IPS DF 19.7 (cell line): ENCODE measurements at regions not wholly inside any gene's neighbourhood (a gene's known extent, or its start where the extent isn't known, plus 50 kb on each side); places are given as distances from the start of the nearest gene placed in this dataset.

Experiments
- DNase-seq: peaks from one replicate; pipeline ENCODE4 v3.0.0-alpha.2; 2013; ENCODE audit warnings: low read depth, low spot score

DNA sequence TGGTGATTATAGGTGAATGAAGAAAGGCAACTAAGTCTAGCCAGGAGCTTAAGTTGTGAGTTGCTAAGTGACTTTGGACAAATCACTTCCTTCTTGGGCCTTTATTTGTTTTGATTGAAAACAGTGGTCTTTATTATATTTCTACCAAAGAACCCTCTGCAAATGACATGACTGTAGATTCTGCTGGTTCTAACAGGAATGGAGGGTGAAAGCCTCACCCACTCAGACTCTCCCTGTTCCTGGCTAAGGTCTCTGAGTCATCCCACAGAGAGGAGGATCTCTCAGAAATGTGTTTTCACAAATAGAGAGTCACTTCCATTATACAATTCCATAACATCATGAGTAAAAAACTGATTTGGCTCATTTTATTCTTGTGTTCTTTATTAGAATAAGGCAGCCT, 583.9 kb upstream of the LRRC4C start:
- DNase-seq = no peak

DNA sequence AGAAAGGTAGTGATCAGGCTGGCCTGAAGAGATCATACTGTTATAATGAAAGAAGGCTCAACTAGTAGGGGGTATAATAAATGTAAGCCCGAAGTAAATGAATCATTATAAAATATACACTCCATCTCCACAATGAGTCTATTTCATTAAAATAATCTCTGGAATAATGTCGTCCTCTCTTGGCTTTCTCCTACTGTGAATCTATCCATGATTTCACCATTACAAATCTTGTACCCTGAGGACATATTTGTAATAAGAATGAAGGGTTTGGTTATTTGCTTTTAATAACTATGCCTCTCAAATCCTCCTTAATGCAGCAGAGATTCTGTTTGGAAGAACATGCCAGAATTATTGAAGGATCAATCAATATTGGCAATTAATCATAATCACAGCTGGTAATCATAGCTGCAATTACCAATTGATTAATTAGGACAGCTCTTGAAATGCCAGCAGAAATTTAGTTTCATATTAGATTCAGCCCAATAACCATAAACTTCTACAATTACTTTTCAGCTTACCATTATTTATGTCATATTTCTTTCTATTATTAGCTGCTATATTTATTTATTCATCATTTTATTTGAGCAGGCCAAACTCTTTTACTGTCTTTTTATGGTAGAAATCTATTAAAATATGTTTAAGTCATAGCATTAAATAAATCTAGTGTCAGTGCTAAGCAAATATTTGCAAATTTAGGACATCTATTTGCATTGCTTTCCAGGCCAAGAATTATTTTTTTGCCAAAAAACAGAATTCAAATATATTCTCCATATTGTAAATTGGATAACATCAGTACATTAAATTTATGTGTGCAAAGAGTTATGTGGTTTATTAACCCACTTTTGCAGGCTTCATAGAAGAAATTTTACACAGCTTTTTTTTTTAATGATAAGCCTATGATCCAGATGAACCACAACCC, 588.4 kb upstream of the LRRC4C start:
- DNase-seq = no peak

DNA sequence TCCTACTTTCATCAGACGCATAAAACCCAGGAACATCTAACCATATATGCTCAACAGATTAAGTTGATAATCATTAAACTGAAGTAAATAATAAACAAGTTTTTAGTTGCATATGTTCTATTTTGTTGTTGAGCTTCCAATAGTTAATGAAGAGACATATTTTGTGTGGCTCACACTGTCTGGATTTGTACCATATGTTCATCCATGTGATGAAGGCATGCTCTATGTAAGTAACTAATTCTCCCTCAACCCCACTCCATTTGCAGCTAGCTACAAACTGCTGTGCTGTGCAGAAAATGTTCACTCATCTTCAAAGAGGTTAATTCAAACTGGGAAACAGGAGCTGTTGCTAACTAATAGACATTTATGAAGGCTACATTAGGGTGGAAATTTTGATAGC, 589.7 kb upstream of the LRRC4C start:
- DNase-seq = no peak

DNA sequence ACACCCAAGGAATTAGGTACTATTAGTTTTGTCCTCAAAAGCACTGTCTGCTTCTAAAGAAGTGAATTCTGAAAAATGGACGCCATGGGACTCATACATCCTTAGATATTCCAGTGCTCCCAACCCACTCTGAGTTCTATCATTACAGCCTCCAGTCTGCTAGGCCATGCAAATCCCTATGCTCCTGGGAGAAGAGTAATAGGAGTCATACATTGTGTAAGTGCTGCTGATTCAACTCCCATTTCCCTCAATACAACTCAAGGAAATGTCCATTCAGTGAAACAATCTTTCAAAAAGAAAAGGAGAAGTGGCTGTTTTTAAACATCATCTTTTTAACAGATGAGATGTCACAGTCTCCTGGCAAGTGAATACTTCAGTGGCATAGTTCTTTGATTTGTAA, 590.2 kb upstream of the LRRC4C start:
- no peak for DNase-seq

DNA sequence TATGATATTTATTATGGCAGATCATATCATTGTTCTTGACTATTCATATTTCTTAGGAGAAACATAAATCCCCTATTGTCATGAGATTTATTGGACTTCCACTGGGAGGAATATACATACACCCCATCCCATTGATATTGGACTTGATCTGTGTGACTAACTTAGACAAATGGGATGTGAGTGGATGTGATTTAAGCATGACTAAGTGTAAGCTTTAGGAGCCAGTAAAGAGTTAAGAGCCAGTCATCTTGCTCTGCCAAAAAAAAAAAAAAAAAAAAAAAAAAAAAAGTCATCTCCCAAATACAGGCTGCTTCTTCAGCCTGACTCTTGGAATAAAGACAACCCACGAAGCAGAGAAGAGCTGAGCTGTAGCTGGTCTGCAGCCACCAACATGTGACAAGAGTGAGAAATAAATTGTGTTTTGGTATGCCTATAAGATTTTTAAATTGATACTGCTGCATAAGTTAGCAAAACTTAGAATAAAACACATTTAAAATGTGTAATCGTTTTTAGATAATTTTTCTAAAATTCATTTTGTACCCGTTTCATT, 595.0 kb upstream of the LRRC4C start:
- DNase-seq = no peak

DNA sequence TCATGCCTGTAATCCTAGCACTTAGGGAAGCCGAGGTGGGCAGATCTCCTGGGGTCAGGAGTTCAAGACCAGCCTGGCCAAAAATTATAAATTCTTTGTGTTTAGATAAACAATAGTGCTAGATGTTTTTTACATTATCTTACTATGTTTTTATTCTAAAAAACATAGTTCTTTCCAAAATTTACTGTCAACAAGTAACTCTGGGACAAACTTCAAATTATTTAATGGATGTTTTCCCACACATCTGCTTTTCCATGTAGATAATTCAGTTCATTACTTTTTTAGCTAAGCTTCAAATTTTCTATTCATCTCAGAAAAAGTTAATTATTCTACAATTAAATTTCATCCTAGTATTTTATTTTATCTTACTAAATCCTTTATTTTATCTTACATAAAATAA, 596.2 kb upstream of the LRRC4C start:
- DNase-seq = no peak

DNA sequence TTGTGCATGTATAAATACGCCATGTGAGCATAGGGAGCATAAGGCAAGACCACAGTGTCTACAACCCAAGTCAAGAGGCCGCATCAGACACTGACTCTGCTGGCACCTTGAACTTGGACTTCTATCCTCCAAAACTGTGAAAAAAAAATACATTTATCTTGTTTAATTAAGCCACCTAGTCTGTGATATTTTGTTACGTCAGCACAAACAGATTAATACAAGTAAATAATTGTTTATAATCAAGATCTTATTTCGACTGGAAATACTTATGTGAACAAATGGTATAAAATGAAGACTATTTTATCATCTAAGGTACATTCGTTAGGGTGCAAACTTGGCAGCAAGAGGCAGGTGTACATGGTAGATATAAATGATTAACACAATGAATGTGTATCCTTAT, 599.3 kb upstream of the LRRC4C start:
- DNase-seq = no peak

DNA sequence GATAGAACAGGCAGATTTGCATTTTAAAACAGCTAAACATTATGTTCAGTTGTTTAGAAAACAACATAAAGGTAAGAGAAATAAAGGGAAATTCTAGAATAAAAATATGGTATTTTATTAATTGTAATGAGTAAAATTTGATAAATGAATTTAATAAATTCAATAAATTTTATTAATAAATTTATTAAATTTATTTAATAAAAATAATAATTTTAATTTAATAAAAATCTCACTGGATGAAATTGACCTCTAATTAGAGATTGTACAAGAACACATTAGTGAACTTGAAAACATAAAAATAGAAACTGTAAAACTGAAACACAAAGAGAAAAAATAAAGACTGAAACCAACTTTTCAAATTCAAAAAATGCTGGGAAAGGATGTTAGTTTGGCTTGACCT, 605.7 kb upstream of the LRRC4C start:
- DNase-seq = no peak

DNA sequence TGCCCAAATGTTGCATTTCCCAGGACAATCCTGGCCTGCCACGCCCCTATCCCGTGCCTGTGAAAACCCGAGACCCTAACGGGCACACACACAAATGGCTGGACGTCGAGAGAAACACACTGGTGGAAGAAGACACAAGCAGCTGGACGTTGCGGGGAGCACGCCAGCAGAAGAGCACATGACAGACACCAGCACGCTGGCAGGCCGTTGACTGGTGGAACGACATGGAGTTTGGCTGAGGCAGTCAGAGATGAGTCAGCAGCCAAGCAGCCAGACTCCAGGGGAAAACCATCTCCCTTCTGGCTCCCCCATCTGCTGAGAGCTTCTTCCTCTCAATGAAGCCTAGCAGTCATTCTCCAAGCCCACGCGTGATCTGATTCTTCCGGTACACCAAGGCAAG, 606.7 kb upstream of the LRRC4C start:
- DNase-seq = no peak

DNA sequence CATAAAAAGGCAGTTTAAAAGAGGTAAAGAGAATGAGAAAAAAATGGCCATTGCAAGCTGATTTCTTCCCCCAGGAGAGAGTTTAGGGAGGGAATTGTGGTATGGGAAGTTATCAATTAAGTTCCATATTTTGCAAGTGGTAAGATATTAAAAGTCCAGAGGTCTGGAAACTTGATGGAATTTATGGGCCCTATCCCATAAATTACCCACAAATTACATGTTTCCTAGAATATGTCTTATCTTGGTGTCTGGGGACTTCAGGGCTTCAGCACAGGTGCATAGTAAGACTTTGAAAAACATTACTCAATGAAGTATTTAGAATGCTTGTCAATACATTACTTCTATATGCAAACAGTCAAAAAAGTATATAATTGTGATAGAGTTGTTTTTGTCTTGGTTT, 614.9 kb upstream of the LRRC4C start:
- DNase-seq = no peak

DNA sequence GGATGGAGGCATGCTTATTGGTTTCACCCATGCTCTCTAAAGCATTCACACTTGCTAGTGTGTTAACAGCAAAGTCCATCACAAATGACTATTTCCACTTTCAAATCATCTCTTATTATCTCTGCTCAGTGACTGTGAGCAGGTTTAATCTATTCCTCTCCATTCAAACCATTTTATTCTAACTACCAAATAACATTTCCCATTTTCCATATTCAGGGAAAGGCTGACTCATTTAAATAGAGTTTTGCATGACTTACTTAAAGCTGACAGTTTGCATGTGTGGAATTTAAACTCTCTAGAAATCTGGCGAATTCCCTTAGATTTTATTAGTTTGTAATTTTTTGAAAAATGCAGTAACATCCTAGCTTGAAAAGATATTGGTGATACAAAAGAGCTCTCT, 615.7 kb upstream of the LRRC4C start:
- no peak for DNase-seq

DNA sequence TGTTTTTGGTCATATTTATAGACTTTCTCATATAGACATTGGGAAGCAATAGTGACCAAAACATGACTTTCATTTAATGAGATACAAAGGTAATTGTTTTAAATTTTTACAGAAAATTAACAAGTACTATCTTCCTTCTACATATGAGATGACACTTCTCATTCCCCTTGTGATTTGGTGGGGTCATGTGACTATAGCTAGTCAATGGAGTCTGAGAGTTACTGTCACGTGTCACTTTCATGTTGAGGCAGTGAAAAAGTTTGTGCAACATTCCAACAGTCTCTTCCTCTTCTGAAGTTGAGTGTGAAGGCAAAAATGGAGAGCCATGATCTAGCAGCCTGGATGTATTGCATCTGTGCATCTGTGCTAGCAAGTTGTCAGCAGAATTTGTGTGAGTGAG, 618.3 kb upstream of the LRRC4C start:
- no peak for DNase-seq

DNA sequence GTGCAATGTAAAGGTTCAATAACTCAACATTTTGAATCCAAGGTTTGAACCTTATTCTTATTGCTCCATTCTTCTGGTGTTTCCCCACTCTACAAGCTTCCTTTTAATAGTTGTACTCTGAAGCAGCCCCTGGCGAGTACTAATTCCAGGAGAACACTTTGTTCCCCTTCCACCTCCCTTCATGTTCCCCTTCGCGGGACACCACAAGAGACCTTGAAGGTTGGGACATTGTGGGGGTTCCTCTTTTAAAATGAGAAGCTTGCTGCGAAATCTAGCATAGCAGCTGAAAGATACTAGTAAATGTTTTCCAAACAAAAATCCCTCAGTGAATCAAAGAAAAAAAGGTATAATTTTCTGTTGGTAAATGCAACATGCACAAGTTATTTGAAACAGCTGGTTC, 626.3 kb upstream of the LRRC4C start:
- no peak for DNase-seq

DNA sequence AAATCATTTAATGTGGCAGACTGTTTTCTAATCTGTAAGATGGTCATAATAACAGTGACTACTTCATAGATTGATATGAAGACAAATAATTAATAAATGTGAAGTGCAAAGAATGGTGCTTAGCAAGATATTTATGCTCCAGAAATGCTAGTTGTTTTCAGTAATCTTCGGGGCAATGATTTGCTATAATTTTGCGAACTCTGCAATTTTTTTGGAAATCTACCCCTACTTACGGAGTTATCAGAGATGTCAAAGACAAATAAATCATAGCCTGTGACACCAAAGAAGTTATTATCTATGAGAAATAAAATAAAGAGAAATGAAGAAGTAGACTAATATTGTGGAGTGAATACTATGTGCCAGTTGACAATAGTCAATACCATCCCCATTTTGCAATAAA, 634.1 kb upstream of the LRRC4C start:
- no peak for DNase-seq

DNA sequence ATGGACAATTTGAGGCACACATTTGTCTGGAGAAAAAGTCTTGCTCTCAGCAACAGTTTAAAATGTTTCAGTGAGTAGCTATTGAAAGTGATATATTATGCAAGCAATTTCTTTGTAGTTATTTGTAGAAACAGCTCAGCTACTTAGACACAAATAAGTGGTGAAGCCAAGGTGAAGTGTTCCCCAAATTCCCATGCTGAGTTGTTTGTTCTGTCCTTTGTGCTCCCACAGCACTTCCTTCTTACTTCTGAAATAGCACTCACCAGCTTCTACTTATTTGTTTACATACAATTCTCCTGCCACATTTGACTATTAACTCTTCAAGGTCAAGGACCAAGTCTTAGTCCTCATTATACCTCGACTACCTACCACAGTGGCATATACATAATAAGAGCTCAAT, 638.6 kb upstream of the LRRC4C start:
- DNase-seq = no peak

DNA sequence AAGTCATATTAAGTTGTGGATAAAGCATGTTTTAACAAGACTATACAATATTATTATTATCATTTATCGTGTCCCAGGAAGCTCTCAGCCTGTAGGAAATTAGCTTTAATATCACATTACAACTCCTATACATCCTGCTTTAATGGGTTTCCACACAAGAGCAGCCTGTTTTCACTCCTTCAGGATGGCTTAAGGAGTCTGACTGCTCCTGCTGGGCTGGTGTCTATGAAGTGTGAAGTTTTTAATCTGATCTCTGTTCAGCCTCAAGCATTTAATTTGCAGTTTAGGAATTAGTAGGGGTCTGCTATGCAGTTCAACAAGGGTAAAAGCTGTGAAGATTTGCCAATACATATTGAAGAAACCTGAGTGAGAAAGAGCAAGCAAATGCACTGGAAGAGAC, 653.4 kb upstream of the LRRC4C start:
- DNase-seq = no peak

DNA sequence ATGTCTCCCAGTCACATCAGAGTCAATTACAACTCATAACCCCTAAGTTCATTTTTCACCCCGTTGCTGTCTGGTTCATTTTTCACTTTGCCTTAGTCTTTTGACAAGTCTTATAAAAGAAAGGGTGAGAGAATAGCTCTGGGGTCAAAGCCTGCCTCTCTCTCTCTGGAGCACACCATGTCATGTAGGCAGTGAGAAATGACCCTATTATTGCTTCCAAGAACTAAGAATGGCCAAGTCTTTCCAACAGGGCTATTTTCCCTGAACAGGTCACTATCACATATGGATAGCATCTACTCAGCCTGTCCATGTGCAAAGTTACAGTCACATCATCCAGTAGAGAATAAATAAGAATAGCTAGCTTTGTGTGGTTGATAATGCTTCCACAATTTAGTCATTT, 655.5 kb upstream of the LRRC4C start:
- no peak for DNase-seq

DNA sequence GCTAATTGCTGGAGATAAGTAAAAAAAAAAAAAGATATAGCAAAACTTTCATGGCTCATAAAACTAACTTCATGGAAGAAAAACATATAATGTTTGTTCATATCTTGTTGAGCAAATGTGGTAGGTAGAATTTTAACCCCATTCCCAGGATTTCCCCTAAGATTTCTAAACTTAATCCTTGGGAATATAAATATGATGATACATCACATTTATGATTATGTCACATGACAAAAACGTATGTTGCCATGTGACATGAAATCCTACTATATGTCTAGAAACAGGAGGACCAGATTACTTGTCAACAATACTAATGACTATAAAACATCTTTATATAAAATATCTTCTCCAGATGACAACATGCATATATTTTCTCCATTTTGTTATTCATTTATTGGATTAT, 679.0 kb upstream of the LRRC4C start:
- no peak for DNase-seq

DNA sequence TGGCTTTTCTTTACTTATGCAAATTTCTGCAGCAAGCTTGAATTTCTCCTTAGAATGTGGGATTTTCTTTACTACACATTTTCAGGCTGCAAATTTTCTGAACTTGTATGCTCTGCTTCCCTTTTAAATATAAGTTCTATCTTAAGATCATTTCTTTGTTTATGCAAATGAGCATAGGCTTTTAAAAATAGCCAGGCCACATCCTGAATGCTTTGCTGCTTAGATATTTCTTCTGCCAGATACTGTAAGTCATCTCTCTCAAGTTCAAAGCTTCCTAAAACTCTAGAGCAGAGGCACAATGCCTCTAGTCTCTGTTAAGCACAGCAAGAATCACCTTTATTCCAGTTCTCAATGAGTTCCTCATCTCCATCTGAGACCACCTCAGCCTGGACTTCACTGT, 685.9 kb upstream of the LRRC4C start:
- no peak for DNase-seq

DNA sequence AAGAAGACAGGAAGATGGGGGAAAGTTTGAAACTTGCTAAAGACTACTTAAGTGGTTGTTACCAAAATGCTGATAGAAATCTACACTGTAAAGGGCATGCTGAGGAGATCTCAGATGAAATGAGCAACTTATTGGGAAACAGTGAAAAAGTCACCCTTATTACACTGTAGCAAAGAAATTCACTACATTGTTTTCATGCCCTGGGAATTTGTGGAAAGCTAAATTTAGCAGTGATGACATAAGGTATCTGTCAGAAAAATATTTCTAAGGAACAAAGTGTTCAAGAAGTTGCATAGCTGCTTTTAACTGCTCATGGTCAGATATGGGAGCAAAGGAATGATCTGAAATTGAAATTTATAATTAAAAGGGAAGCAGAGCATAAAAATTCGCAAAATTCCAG, 702.4 kb upstream of the LRRC4C start:
- DNase-seq = no peak

DNA sequence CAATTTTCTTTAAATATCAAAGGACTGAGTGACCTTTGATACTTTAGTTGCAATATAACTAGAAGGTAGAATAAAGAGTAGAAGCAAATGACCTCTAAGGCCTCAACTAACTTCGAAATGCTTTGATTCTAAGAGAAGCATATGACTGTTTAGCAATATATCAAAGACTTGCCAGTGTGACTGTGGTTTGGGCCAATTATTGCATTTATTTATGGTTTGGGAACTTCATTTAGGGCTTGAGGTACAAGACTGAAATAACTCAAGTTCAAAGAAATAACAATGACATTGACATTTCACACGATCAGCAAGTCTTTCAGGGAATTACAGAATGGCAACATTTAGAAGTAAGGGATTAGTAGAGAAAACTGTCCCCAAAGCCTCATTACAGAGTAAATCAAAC, 709.7 kb upstream of the LRRC4C start:
- no peak for DNase-seq

DNA sequence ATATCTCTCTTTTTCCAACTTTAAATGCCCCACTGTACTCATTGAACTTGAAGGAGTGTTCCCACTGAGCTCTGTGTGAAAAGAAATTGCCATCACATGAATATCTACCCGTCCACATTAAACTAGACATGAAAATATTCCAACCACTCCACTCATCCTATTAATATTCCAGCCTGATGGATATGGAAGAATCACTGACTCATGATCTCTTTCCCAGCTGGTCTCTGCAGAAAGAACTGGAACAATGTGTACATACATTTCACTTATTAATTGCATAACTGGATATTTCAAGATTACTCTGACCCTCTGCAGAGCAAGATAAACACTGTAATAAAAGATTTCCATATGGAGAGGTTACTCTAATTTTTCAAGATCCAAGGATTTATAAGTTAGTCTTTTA, 711.1 kb upstream of the LRRC4C start:
- no peak for DNase-seq

DNA sequence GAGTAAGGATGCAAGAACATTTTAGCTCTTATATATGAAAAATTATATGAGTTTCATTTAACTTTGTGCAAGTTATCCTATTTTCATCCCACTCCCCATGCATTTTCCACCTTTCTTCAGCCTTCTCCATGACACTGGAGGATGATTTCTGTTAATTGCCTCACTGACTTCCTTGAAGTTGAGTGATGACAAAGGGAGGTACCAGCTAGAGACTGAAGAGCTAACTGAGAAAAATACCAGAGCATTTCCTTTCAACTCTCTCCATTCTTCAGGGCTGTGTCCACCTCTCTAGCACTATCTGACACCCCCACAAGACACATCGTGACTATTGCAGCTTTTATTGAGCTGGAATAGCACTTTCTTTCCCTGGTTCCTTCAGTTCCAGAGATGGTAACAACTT, 711.6 kb upstream of the LRRC4C start:
- DNase-seq = no peak

DNA sequence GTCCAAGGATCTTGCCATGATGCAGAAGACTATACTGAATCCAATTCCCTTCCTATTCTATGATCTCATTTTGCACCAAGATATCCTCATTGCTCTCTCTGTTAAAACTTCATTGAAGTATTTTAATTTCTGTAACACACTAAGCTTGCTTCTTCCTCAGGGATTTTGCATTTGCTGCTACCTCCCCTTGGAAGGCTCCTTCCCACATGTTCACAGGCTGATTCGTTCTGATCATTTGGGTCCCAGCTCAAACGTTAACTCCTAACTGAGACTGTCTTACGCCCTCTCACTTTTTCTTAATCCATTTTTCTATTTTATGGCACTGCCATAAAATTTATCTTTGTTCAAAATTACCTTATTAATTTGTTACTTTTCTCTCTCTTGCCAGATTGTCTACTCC, 713.0 kb upstream of the LRRC4C start:
- no peak for DNase-seq
